Endodermal cell (in vitro differentiated cells): ENCODE measurements at regions not wholly inside any gene's neighbourhood (a gene's known extent, or its start where the extent isn't known, plus 50 kb on each side); places are given as distances from the start of the nearest gene placed in this dataset.

Experiments
- DNase-seq: peaks from one replicate; pipeline ENCODE4 v3.0.0-alpha.2; 2017
- H3K27ac ChIP-seq: 2 replicates; pipeline ENCODE4 v1.5.1; 2013; ENCODE audit warnings: mild to moderate bottlenecking, low read depth, low read length, moderate library complexity
- H3K27me3 ChIP-seq: 2 replicates; pipeline ENCODE4 v1.6.1; 2013; ENCODE audit warnings: mild to moderate bottlenecking, low read length, moderate library complexity; ENCODE audit not compliant: insufficient read depth, control insufficient read depth, poor library complexity, severe bottlenecking
- H3K36me3 ChIP-seq: 2 replicates; pipeline ENCODE4 v1.7.0; 2013; ENCODE audit warnings: mild to moderate bottlenecking, low read length, moderate library complexity; ENCODE audit not compliant: control insufficient read depth, insufficient read depth
- H3K4me1 ChIP-seq: one replicate; pipeline ENCODE4 v1.7.0; 2013; ENCODE audit warnings: low read length; ENCODE audit not compliant: control insufficient read depth, insufficient read depth
- H3K4me3 ChIP-seq: 2 replicates; pipeline ENCODE4 v1.5.1; 2013; ENCODE audit warnings: mild to moderate bottlenecking, low read length, moderate library complexity
- H3K9ac ChIP-seq: 2 replicates; pipeline ENCODE4 v1.6.1; 2013; ENCODE audit warnings: mild to moderate bottlenecking, low read length, moderate library complexity; ENCODE audit not compliant: poor library complexity, severe bottlenecking; ENCODE audit errors: extremely low read depth
- H3K9me3 ChIP-seq: 2 replicates; pipeline ENCODE4 v1.6.1; 2013; ENCODE audit warnings: mild to moderate bottlenecking, low read length, moderate library complexity; ENCODE audit not compliant: control insufficient read depth
- H3K27ac Mint-ChIP-seq: 2 replicates; pipeline ENCODE4 v1.8.0; 2020; ENCODE audit warnings: mixed read lengths
- H3K27me3 Mint-ChIP-seq: 2 replicates; pipeline ENCODE4 v1.8.0; 2021; ENCODE audit warnings: mild to moderate bottlenecking, mixed read lengths; ENCODE audit not compliant: insufficient read depth
- H3K36me3 Mint-ChIP-seq: 2 replicates; pipeline ENCODE4 v1.8.0; 2020; ENCODE audit warnings: low read depth, mixed read lengths
- H3K4me1 Mint-ChIP-seq: 2 replicates; pipeline ENCODE4 v1.8.0; 2020; ENCODE audit warnings: mixed read lengths
- H3K4me3 Mint-ChIP-seq: 2 replicates; pipeline ENCODE4 v1.8.0; 2020; ENCODE audit warnings: mild to moderate bottlenecking, moderate library complexity, mixed read lengths
- H3K9me3 Mint-ChIP-seq: 2 replicates; pipeline ENCODE4 v1.8.0; 2020; ENCODE audit warnings: mild to moderate bottlenecking, mixed read lengths
- CTCF ChIP-seq: fragments of 200-600 bp; sonication (generic); conservative IDR thresholded peaks from 2 replicates; pipeline ENCODE4 v1.5.0; 2021; ENCODE audit warnings: antibody characterized with exemption, mild to moderate bottlenecking
- WGBS, 2 experiments: methylation state at CpG; one replicate each; pipeline versions ENCODE4 v1.1.5 to v1.1.7; 2013; ENCODE audit warnings: missing lambda C conversion rate in 2 of 2, mixed read lengths in 1 of 2; ENCODE audit not compliant: insufficient coverage in 1 of 2, insufficient read length in 1 of 2; 5-methylcytosine and 5-hydroxymethylcytosine counted together

GRCh38 chr5:87946271-87946670 is 322.4 kb downstream of the TMEM161B start:
- DNase-seq: no peak
- no peaks in the 10 kb centered on the region for H3K36me3 ChIP-seq
- Mint-ChIP-seq H3K27me3 (no peaks in the 10 kb centered on the region), H3K27ac (no peak overlapping the region), H3K4me1 (peaks cover 13% of the 10 kb centered on the region), H3K36me3 (no peaks in the 10 kb centered on the region), H3K4me3 (no peak overlapping the region), H3K9me3 (no peaks in the 10 kb centered on the region)
- no peaks in the 10 kb centered on the region for H3K9me3 ChIP-seq
- H3K27me3 ChIP-seq: no peaks in the 10 kb centered on the region
- H3K27ac ChIP-seq: peak overlapping the region; percentile 100
- 93 to 100% methylated on average over 2 to 4 of the region's 4 CpGs for WGBS, 2 experiments
- no peak overlapping the region for H3K9ac ChIP-seq
- no peak overlapping the region for H3K4me3 ChIP-seq
- no peak for TF ChIP-seq CTCF
- H3K4me1 ChIP-seq: peaks cover 7% of the 10 kb centered on the region

- no peaks in the 10 kb centered on the region for H3K9me3 Mint-ChIP-seq
- 89% methylated on average over 1 of the region's 2 CpGs; no CpG with 5 or more reads in 1 of the 2 experiments for WGBS, 2 experiments
- no peak for TF ChIP-seq CTCF
- H3K36me3 Mint-ChIP-seq: no peaks in the 10 kb centered on the region
- H3K27ac Mint-ChIP-seq: no peak overlapping the region
- H3K4me1 ChIP-seq: peaks cover 7% of the 10 kb centered on the region
- no peak for DNase-seq
- no peaks in the 10 kb centered on the region for H3K27me3 ChIP-seq
- no peak overlapping the region for H3K4me3 Mint-ChIP-seq
- no peaks in the 10 kb centered on the region for H3K27me3 Mint-ChIP-seq
- no peak overlapping the region for H3K9ac ChIP-seq
- peak overlapping the region; percentile 100 for H3K27ac ChIP-seq
- H3K4me1 Mint-ChIP-seq: peaks cover 13% of the 10 kb centered on the region
- H3K9me3 ChIP-seq: no peaks in the 10 kb centered on the region
- H3K36me3 ChIP-seq: no peaks in the 10 kb centered on the region
- H3K4me3 ChIP-seq: no peak overlapping the region
These were observed 323.4 kb downstream of the TMEM161B start for GRCh38 chr5:87945286-87945650.

GRCh38 chr5:87944553-87945285 is 323.9 kb downstream of the TMEM161B start:
- no peaks in the 10 kb centered on the region for H3K27me3 ChIP-seq
- peak; percentile 67 for DNase-seq
- Mint-ChIP-seq H3K27me3 (no peaks in the 10 kb centered on the region), H3K9me3 (no peaks in the 10 kb centered on the region), H3K4me3 (no peak overlapping the region), H3K4me1 (peaks cover 13% of the 10 kb centered on the region), H3K36me3 (no peaks in the 10 kb centered on the region), H3K27ac (no peak overlapping the region)
- no peak overlapping the region for H3K9ac ChIP-seq
- no peak overlapping the region for H3K4me3 ChIP-seq
- TF ChIP-seq CTCF: no peak
- H3K9me3 ChIP-seq: no peaks in the 10 kb centered on the region
- WGBS, 2 experiments: 15 to 27% methylated on average over 8 to 9 of the region's 9 CpGs
- peak overlapping the region; percentile 100 for H3K27ac ChIP-seq
- no peaks in the 10 kb centered on the region for H3K36me3 ChIP-seq
- peaks cover 7% of the 10 kb centered on the region for H3K4me1 ChIP-seq
